BLaER1 (cell line): ENCODE measurements at regions not wholly inside any gene's neighbourhood (a gene's known extent, or its start where the extent isn't known, plus 50 kb on each side); places are given as distances from the start of the nearest gene placed in this dataset.

Experiments
- H3K27ac ChIP-seq: shearing (Covaris generic); formaldehyde crosslinking; 2 replicates; pipeline ENCODE4 v1.8.1; 2022
- H3K27me3 ChIP-seq: shearing (Covaris generic); formaldehyde crosslinking; 2 replicates; pipeline ENCODE4 v1.8.1; 2022
- H3K36me3 ChIP-seq: shearing (Covaris generic); formaldehyde crosslinking; 2 replicates; pipeline ENCODE4 v1.8.1; 2022
- H3K4me1 ChIP-seq: shearing (Covaris generic); formaldehyde crosslinking; 2 replicates; pipeline ENCODE4 v1.8.1; 2022
- H3K4me2 ChIP-seq: shearing (Covaris generic); formaldehyde crosslinking; 2 replicates; pipeline ENCODE4 v1.8.1; 2022
- H3K4me3 ChIP-seq: shearing (Covaris generic); formaldehyde crosslinking; 2 replicates; pipeline ENCODE4 v1.8.1; 2022
- H3K9ac ChIP-seq: shearing (Covaris generic); formaldehyde crosslinking; 2 replicates; pipeline ENCODE4 v1.8.1; 2022
- H3K9me3 ChIP-seq: shearing (Covaris generic); formaldehyde crosslinking; 2 replicates; pipeline ENCODE4 v1.8.1; 2022
- H4K20me1 ChIP-seq: shearing (Covaris generic); formaldehyde crosslinking; 2 replicates; pipeline ENCODE4 v1.8.1; 2022
- Cebpa-rat ChIP-seq: shearing (Covaris generic); IDR thresholded peaks from 2 replicates; pipeline ENCODE4 v1.8.1; 2022

DNA sequence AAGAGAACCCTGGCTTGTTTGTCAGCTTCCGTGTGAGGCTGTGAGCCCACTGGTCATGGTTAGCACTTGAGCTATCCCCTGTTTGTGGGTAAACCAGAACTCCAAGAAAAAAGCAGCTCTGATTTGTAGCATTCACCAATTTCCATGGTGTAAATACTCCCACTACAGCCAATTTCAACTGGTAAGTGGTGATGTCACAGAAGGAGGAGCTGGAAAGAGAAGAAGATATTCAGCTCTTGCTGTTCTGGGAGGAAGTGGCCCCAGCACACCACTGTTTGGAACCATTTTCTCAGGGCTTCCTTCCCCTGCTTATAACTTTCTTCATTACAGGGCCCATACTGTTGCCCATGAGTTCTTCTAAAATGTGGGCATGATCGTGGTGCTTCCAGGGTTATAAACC lies 500.1 kb upstream of the ZMIZ1 start:
- Histone ChIP-seq H3K4me1 (no peaks in the 10 kb centered on the region), H3K27ac (no peak overlapping the region), H3K27me3 (no peaks in the 10 kb centered on the region), H3K36me3 (no peaks in the 10 kb centered on the region), H3K9me3 (no peaks in the 10 kb centered on the region), H3K4me2 (no peak overlapping the region), H3K4me3 (no peak overlapping the region), H4K20me1 (no peaks in the 10 kb centered on the region; the same call in 1 of the 2 replicates), H3K9ac (no peak overlapping the region)
- no peak for TF ChIP-seq Cebpa-rat

DNA sequence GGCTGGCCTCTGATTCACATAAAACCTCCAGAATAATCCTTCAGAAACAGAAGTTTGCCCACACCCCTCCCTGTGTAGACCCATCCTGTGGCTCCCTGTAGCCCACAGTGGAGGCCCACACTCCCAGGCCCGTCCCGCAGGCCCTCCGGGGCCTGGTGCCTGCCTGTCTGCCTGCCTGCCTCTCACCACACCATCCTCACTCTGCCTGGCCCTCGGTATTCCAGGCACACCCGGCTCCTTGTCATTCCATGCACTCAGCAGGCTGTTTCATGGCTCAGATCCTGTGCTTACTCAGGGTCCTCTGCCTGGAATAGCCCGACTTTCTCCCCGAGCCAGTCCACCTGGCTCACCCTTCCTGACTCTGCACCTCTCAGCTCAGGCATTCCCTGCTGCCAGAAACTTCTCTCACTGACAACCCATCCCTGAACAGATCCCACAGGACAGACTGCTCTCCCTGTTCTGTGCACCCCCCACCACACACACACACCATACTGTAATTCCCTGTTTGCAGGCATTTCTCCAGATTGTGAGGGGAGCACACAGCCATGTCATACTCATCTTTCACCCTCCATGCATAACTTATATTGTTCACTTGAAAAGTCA lies 498.0 kb upstream of the ZMIZ1 start:
- Histone ChIP-seq H3K4me2 (no peak overlapping the region), H3K4me3 (no peak overlapping the region), H3K9ac (no peak overlapping the region), H3K27me3 (no peaks in the 10 kb centered on the region), H3K9me3 (no peaks in the 10 kb centered on the region), H3K36me3 (no peaks in the 10 kb centered on the region), H3K27ac (no peak overlapping the region), H3K4me1 (no peaks in the 10 kb centered on the region), H4K20me1 (no peaks in the 10 kb centered on the region)
- TF ChIP-seq Cebpa-rat: no peak

DNA sequence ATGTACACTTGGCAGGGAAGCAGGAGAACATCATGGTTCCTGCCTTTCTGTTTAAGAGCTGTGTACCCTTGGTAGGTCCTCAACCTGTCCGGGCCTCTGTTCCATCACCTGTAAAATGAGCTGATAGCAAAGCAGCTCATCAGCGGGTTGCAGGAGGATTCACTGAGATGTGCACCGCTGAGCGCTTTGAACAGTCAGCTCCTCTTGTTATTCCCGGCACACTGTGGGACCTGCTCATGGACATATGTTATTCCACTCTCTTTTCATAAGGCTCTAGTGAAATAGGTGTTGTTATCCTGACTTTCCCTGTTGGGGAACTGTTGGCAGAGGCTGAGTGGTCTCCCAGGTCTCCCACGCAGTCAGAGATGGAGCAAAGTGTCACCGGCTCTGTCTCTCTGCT lies 497.5 kb upstream of the ZMIZ1 start:
- Histone ChIP-seq H3K4me3 (no peak overlapping the region), H3K4me2 (no peak overlapping the region), H3K9me3 (no peaks in the 10 kb centered on the region), H3K4me1 (peaks cover 5% of the 10 kb centered on the region; the same call in 1 of the 2 replicates), H3K27ac (no peak overlapping the region), H3K9ac (no peak overlapping the region), H3K27me3 (no peaks in the 10 kb centered on the region), H4K20me1 (no peaks in the 10 kb centered on the region), H3K36me3 (no peaks in the 10 kb centered on the region)
- no peak for TF ChIP-seq Cebpa-rat

DNA sequence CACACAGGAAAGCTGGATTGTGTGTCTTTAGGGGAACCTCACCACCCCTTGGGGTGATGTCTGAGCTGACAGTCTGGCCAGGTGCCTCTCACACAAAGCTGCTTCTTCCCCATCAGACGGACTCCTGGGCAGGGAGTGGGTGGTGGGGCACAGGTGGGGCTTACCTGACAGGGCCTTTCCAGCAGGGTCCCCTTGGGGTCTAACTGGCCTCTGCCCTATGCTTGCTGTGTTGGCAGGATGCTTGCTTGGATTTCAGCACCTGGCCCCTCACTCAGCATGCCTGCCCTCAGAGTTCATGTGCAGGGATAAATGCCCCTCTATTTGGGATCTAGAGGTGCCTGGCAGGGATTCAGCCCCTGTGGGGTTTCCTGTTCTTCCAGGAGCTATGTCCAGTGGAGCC lies 496.9 kb upstream of the ZMIZ1 start:
- Histone ChIP-seq H3K27me3 (no peaks in the 10 kb centered on the region), H3K27ac (no peak overlapping the region), H3K4me2 (no peak overlapping the region), H3K36me3 (no peaks in the 10 kb centered on the region), H3K4me1 (peaks cover 10% of the 10 kb centered on the region; the same call in 1 of the 2 replicates), H3K9me3 (no peaks in the 10 kb centered on the region), H3K4me3 (no peak overlapping the region), H3K9ac (no peak overlapping the region), H4K20me1 (no peaks in the 10 kb centered on the region)
- TF ChIP-seq Cebpa-rat: no peak

DNA sequence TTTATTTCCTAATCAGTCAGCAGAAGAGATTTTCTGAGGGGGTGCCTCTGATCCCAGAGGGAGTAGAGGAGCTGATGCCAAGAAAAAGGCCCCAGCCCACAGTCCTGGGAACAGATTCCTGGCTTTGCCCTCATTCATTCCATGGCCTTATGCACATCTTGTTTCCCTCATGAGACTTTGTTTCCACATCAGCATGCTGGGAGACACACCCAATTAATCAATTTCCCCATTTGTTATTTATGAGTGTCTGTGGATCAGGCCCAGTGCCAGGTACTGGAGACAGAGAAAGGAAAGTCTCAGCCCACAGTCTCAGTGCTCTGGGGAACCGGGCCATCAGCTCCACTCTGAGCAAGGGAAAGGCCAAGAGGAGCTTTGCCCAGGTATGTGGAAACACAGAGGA lies 496.2 kb upstream of the ZMIZ1 start:
- Histone ChIP-seq H3K9me3 (no peaks in the 10 kb centered on the region), H3K27ac (no peak overlapping the region), H3K9ac (no peak overlapping the region), H3K4me2 (no peak overlapping the region), H3K4me1 (peaks cover 14% of the 10 kb centered on the region; the same call in 1 of the 2 replicates), H3K36me3 (no peaks in the 10 kb centered on the region), H4K20me1 (no peaks in the 10 kb centered on the region), H3K27me3 (no peaks in the 10 kb centered on the region), H3K4me3 (no peak overlapping the region)
- no peak for TF ChIP-seq Cebpa-rat

DNA sequence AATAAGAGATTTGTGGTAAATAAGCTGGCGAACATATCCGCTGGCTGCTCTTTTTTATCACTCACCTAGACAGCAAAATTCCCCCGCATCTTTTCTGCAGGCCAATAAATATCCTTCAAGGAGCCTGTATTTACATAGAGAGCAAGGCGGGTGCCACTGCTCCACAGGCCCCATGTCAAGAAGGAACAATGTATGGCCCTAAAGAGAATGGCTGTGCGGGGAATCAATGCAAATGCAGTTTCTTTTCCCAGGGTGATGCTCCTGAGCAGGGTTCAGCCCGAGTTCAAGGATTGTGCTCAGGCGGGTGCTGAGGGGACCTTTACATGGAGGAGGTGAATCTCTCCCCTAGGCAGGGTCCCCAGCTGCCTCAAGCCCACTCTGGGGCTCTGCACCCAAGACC lies 494.2 kb upstream of the ZMIZ1 start:
- Histone ChIP-seq H3K36me3 (no peaks in the 10 kb centered on the region), H3K27me3 (no peaks in the 10 kb centered on the region), H3K27ac (no peak overlapping the region), H3K4me1 (peaks cover 19% of the 10 kb centered on the region; the same call in 1 of the 2 replicates), H3K4me2 (no peak overlapping the region), H4K20me1 (no peaks in the 10 kb centered on the region), H3K4me3 (no peak overlapping the region), H3K9me3 (no peaks in the 10 kb centered on the region), H3K9ac (no peak overlapping the region)
- TF ChIP-seq Cebpa-rat: no peak

DNA sequence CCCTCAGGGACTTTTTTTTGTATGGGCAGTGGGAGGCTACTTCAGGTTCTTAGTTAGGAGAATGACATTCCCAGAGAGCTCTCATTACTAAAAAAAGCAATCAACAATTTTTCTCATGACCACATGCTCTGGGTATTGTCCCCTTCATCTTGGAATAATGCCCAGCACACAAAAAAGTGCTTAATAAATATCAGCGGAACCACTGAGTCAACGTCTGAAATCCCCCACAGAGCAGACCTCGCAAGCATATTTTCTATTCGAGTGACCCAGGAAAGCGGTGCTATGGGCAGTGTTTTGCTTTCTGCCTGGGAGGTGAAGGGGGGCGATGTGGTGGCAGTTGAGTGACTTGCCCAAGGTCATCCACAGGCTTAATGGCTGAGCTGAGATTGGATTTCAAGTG lies 493.4 kb upstream of the ZMIZ1 start:
- no peaks in the 10 kb centered on the region for H3K9me3 ChIP-seq
- H3K27me3 ChIP-seq: no peaks in the 10 kb centered on the region
- TF ChIP-seq Cebpa-rat: no peak

DNA sequence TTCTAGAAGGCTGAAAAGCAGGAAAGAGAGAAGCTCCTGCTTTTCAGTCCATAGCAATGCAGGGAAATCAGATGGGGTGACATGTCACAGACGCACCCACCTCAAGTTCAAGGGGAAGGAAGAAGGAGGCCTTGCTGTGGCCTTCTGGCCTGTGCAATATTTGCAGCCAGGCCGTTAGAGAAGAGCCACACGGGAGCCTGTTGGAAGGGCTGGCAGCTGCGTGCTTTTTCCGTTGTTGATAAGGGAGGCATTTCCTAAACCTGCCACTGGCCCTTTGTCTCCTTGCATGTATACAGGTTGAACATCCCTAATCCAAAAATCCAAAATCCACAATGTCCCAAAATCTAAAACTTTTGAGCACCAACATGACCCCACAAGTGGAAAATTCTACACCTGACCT lies 492.5 kb upstream of the ZMIZ1 start:
- H3K27ac ChIP-seq: no peak overlapping the region
- peak overlapping the region; percentile 35 for H3K4me2 ChIP-seq
- H3K4me1 ChIP-seq: peaks cover 19% of the 10 kb centered on the region; the same call in 1 of the 2 replicates
- no peaks in the 10 kb centered on the region for H3K9me3 ChIP-seq
- no peaks in the 10 kb centered on the region for H4K20me1 ChIP-seq
- no peaks in the 10 kb centered on the region for H3K27me3 ChIP-seq
- TF ChIP-seq Cebpa-rat: no peak
- no peaks in the 10 kb centered on the region for H3K36me3 ChIP-seq
- no peak overlapping the region for H3K4me3 ChIP-seq
- H3K9ac ChIP-seq: no peak overlapping the region

More for the DNA sequence above, 493.4 kb upstream of the ZMIZ1 start:
- Histone ChIP-seq H3K4me1 (peaks cover 19% of the 10 kb centered on the region; the same call in 1 of the 2 replicates), H3K27ac (no peak overlapping the region), H3K4me2 (no peak overlapping the region), H3K36me3 (no peaks in the 10 kb centered on the region), H3K9ac (no peak overlapping the region), H4K20me1 (no peaks in the 10 kb centered on the region), H3K4me3 (no peak overlapping the region)

DNA sequence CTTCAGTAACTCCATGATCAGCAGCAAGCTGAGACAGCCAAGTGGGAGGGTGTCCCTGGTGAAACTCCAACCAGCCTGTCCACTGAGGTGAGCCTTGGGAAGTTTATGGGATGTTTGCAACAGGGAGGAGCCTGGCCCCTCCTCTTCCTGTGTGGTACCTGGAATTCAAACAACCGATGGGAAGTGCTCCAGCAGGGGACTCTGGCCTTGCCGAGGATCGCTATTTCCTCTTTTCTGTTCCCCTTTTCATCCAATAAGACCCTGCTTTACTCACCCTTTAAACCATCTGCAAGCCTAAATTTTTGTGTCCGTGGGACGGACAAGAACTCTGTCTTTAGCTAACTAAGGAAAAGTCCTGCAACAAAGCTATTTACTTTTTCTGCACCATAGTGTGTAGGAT lies 491.1 kb upstream of the ZMIZ1 start:
- Histone ChIP-seq H3K4me1 (peaks cover 19% of the 10 kb centered on the region; the same call in 1 of the 2 replicates), H3K27me3 (no peaks in the 10 kb centered on the region), H3K36me3 (no peaks in the 10 kb centered on the region), H3K9ac (no peak overlapping the region), H3K9me3 (no peaks in the 10 kb centered on the region), H3K4me3 (no peak overlapping the region), H3K27ac (no peak overlapping the region), H3K4me2 (peak overlapping the region; percentile 24), H4K20me1 (no peaks in the 10 kb centered on the region)
- no peak for TF ChIP-seq Cebpa-rat

DNA sequence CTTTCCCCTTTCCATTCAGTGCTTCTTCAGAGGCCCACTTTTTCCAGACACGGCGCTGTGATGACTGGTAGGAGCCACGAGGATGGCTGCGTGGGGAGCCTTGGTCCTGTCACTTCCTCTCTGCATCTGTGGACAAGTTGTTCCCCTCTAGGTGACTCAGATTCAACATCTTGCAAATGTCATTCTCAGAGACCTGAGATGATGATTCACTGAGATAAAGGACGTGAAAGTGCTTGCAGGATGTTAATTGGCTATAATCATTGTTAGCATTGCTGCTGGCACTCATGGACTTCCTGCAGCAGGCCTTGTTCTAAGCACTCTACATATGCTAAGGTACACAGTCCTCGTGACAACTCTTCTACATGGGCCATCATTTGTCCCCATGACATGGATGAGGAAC lies 489.8 kb upstream of the ZMIZ1 start:
- Histone ChIP-seq H3K36me3 (no peaks in the 10 kb centered on the region), H3K4me3 (no peak overlapping the region), H4K20me1 (no peaks in the 10 kb centered on the region), H3K4me1 (peaks cover 19% of the 10 kb centered on the region; the same call in 1 of the 2 replicates), H3K9me3 (no peaks in the 10 kb centered on the region), H3K9ac (no peak overlapping the region), H3K27me3 (no peaks in the 10 kb centered on the region), H3K27ac (no peak overlapping the region), H3K4me2 (no peak overlapping the region)
- TF ChIP-seq Cebpa-rat: no peak

DNA sequence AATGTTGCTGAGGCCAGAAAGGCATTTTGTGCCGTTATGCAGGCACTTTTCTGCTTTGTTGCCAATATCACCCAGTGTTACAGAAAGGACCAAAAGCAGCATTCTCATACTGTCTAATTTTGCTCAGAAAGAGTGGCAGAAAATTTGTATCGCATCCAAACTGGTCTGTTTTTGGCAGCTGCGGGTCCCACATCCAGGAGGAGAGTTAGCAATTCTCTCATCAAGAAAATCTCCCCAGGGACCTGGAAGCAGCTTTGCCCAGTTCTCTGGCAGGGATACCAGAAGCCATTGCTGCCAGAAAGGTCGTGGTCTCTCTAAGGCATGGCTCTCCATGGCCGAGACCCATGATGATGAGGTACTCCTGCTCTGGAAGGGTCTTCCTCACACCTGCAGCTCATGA lies 489.2 kb upstream of the ZMIZ1 start:
- Histone ChIP-seq H3K4me3 (no peak overlapping the region), H3K4me1 (peaks cover 19% of the 10 kb centered on the region; the same call in 1 of the 2 replicates), H3K27ac (no peak overlapping the region), H3K4me2 (no peak overlapping the region), H3K9me3 (no peaks in the 10 kb centered on the region), H3K36me3 (no peaks in the 10 kb centered on the region), H3K27me3 (no peaks in the 10 kb centered on the region), H4K20me1 (no peaks in the 10 kb centered on the region), H3K9ac (no peak overlapping the region)
- no peak for TF ChIP-seq Cebpa-rat
